Stimulated activated CD8-positive, alpha-beta memory T cell treated with anti-CD3 and anti-CD28 coated beads, Interleukin-4, amount 100 ng/mL, for 4 hours (primary cell): ENCODE measurements at regions not wholly inside any gene's neighbourhood (a gene's known extent, or its start where the extent isn't known, plus 50 kb on each side); places are given as distances from the start of the nearest gene placed in this dataset.
"Not testable (repeated sequence)": the region's sequence is repeated elsewhere in the genome, so short reads cannot be mapped to it uniquely, and the experiment has no call there.

Source experiments
- DNase-seq, 2 donors: peaks; one replicate each; pipeline ENCODE4 v3.0.0-alpha.2; 2020; ENCODE audit warnings: low read depth in 2 of 2, low spot score in 1 of 2

DNA sequence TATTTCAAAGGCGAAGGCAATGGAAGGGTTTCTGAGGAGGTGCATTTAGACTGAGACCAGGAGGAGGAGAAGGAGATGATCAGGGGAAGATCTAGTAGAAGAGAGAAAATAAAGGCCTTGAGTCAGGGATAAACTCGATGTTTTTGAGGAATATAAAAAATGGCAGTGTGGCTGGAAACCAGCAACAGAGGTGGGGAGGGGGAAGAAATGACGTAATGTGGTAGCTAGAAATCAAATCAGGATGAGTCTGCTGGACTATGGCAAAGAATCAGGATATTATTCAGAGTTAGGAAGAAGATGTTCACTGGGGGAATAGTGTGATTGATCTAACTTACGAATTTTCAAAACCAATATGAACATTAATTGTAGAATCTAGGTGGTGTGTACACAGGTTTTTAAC, 1673.9 kb upstream of the WWC1 start:
- DNase-seq: no peak

- no peak for DNase-seq
Measured at GRCh38 chr5:166618526-166618925, 1672.9 kb upstream of the WWC1 start.

- no peak for DNase-seq
Measured at GRCh38 chr5:166624573-166624972, 1666.9 kb upstream of the WWC1 start.

DNA sequence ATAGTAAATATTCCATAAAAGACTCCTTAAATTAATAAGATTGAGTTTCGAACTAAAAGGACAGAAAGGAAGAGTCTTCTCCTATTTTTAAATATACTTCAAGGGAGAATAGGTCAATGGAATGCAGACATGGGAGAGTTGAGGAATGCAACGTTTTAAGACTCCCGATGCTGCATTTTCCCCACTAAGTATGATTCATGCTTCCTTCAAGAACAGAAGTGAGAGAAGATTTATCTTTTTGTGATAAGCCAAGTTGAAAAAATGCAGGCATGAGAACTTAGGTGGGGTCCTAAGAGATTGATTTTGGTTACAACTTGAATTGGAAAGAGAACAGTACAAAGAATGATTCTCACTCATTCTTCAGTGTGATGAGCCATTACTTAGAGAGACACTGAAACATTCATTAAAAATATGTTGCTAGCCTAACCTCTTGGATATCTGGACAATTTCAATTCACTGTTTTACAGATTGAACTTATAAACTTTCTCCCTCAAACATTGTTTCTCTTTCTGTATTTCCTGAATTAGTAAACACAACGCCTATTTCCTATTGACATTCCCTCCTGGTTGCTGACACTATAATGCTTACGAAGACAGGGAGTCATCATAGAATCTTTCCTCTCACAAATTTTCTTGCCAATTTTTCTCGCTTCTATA, 1666.1 kb upstream of the WWC1 start:
- DNase-seq: no peak

- no peak for DNase-seq
Measured at GRCh38 chr5:166637295-166637694, 1654.2 kb upstream of the WWC1 start.

DNA sequence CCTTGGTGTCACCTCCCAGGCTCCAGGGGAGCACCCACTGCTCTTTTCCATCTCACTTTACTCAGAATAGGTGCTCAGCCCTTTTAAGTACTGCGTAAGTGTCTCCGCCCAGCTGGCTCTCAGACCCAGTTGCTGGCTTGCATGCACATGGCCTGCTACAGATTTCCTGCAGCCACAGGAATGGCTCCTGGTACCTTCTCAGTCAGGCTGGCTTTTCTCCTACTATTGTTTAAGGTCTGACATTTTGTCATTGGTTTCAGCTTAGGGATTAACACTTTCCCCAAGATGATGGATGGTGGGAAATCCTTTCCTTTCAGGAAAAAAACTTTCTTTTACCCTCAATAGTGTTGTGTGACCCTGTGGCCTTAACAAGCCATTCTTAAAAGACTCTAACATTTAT, 1652.3 kb upstream of the WWC1 start:
- DNase-seq: no peak

- DNase-seq: not testable (repeated sequence)
Measured at GRCh38 chr5:166640136-166640535, 1651.3 kb upstream of the WWC1 start.

DNA sequence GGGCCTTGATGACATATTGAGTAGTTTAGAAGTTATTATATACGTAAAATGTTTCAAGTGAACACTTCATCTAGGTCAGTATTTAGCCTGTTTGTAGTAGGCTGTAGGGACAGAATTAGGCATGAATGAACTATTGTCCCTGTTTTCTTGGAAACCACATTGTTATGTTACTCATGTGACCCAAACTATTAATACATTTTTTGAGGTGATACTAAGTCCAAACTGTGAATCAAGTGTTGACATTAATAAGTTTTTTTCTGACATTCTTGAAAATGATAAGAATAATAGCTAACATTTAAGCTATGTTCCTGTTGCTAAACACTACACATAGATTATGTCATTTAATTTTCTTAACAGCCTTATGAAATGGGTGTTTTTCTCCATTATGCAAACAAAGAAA, 1642.7 kb upstream of the WWC1 start:
- no peak for DNase-seq

GRCh38 chr5:166649676-166650075, 1641.8 kb upstream of the WWC1 start:
- DNase-seq: no peak

DNA sequence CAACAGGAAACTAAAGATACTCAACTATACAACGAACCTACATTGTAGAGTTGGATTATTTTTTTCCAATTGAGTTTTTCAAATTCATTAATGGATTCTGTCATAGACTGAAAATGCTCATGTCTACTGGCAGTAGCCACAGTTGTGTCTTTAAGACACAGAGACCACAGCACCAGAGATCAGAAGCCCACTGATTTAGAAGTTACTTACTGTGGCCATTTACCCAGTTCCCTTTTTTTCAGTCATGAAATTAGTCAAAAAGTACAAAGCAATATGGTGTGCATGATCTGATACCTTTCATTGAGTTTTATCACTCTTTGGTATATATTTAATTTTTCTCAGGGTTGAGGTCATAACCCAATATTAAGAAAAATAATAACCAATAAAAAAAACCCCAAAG, 1640.2 kb upstream of the WWC1 start:
- no peak for DNase-seq

DNA sequence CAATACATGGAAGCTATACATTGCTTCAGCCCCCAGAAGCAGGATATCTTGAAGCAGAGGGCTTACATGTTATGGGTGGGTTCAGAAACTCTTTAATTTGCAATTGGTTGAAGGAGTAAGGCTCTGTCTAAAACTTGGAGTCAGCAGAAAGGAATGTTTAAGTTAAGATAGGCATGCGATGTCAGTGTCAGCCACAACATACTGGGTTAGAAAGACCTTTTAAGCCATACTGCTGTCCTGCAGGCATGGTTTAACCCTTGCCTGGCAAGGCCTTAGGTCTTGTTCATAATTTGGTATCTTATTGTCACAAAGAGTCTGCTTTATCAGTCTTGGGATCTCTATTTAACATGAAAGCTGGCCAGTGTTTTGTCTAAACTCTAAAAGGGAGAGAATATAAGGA, 1619.6 kb upstream of the WWC1 start:
- no peak for DNase-seq

- no peak for DNase-seq
Measured at GRCh38 chr5:166672431-166672830, 1619.0 kb upstream of the WWC1 start.

- no peak for DNase-seq
Measured at GRCh38 chr5:166677891-166678290, 1613.6 kb upstream of the WWC1 start.

DNA sequence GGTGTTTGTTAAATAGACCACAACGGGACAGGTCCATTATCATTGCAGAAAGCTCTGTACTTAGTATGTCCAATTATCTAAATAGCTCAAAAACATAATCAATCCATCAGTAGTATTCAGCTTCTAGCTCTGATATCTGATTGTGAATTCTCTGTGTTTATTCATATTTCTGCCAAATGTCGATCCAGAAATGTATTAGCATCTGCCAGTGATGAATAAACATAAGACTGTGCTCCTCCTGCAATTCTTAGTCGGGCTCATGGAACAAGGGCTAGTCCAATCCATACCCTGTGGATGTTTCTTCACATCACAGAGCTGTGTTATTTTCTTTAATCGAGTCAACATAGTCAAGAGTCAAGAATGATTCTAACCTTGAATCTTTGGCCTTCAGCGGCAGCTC, 1612.1 kb upstream of the WWC1 start:
- DNase-seq: no peak

- DNase-seq: no peak
Measured at GRCh38 chr5:166695326-166695725, 1596.1 kb upstream of the WWC1 start.

- no peak for DNase-seq
Measured at GRCh38 chr5:166708291-166708690, 1583.2 kb upstream of the WWC1 start.

GRCh38 chr5:166709691-166710090, 1581.8 kb upstream of the WWC1 start:
- no peak for DNase-seq

DNA sequence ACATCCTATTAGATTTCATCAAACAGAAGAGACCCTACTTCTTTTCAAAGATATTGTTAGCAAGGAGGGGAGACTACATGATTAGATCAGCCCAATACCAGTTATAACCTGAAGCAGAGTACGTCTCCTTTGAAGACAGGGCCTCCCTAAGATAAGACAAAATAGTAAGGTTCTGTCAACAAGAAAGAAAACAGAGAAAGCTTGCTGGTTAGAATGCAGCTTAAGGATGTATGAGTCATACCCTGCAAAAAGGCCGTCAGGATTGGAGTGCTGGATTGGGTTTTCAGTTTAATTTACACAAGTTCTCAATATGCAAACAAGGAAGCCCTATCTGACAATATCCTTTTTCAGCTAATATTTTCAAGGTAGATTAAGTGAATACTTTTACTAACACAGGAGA, 1581.2 kb upstream of the WWC1 start:
- no peak for DNase-seq

- DNase-seq: no peak
Measured at GRCh38 chr5:166712447-166713185, 1578.8 kb upstream of the WWC1 start.

GRCh38 chr5:166713295-166713694, 1578.2 kb upstream of the WWC1 start:
- no peak for DNase-seq

GRCh38 chr5:166716856-166717492, 1574.5 kb upstream of the WWC1 start:
- no peak for DNase-seq

GRCh38 chr5:166719991-166720390, 1571.5 kb upstream of the WWC1 start:
- no peak for DNase-seq

- no peak for DNase-seq
Measured at GRCh38 chr5:166722939-166723338, 1568.5 kb upstream of the WWC1 start.
